AG10803 (cell line): ENCODE measurements at regions not wholly inside any gene's neighbourhood (a gene's known extent, or its start where the extent isn't known, plus 50 kb on each side); places are given as distances from the start of the nearest gene placed in this dataset.

Source experiments
- DNase-seq: peaks from one replicate; pipeline ENCODE4 v3.0.0; 2010; ENCODE audit warnings: low read depth
- H3K4me3 ChIP-seq: 2 replicates; pipeline ENCODE4 v1.5.1; 2011; ENCODE audit warnings: mild to moderate bottlenecking, low read length, control low read depth
- CTCF ChIP-seq: conservative IDR thresholded peaks from 2 replicates; pipeline ENCODE4 v1.5.1; 2011; ENCODE audit warnings: mild to moderate bottlenecking, low read length, control low read depth, inconsistent platforms

GRCh38 chr1:81071969-81072753 lies 728.6 kb upstream of the ADGRL2 start:
- no peak for TF ChIP-seq CTCF
- DNase-seq, result no peak

GRCh38 chr1:81071072-81071858 lies 729.5 kb upstream of the ADGRL2 start:
- DNase-seq, result no peak
- no peak for TF ChIP-seq CTCF
- no peak overlapping the region for H3K4me3 ChIP-seq

More at GRCh38 chr1:81071969-81072753, 728.6 kb upstream of the ADGRL2 start:
- H3K4me3 ChIP-seq, result no peak overlapping the region

GRCh38 chr1:81069856-81070255 lies 730.9 kb upstream of the ADGRL2 start:
- no peak for TF ChIP-seq CTCF
- no peak for DNase-seq
- H3K4me3 ChIP-seq, result no peak overlapping the region

GRCh38 chr1:81068726-81069125 lies 732.0 kb upstream of the ADGRL2 start:
- DNase-seq, result no peak
- no peak for TF ChIP-seq CTCF
- H3K4me3 ChIP-seq, result no peak overlapping the region

GRCh38 chr1:81053826-81054225 lies 746.9 kb upstream of the ADGRL2 start:
- no peak overlapping the region for H3K4me3 ChIP-seq

GRCh38 chr1:81052162-81052561 lies 748.6 kb upstream of the ADGRL2 start:
- no peak for DNase-seq
- no peak for TF ChIP-seq CTCF
- H3K4me3 ChIP-seq, result no peak overlapping the region

More at GRCh38 chr1:81053826-81054225, 746.9 kb upstream of the ADGRL2 start:
- no peak for DNase-seq
- TF ChIP-seq CTCF, result no peak
